ENCODE measurements at regions not wholly inside any gene's neighbourhood (a gene's known extent, or its start where the extent isn't known, plus 50 kb on each side); places are given as distances from the start of the nearest gene placed in this dataset.
"Not testable (repeated sequence)": the region's sequence is repeated elsewhere in the genome, so short reads cannot be mapped to it uniquely, and the experiment has no call there.

GRCh38 chr7:32661929-32662328, 166.6 kb downstream of the AVL9 start:
- DNase-seq (no peak), ATAC-seq (no peak)
- Histone ChIP-seq H3K4me3 (no peak overlapping the region), H3K9me3 (no peaks in the 10 kb centered on the region), H3K36me3 (ENCODE audit: low read depth) (no peaks in the 10 kb centered on the region), H3K4me1 (ENCODE audit: low read depth) (no peaks in the 10 kb centered on the region)
- intact Hi-C loops (cut with DNase I, micrococcal nuclease) = no loop called here
- no peak for TF ChIP-seq CTCF (IDR thresholded peaks at IDR 0.05)

- DNase-seq = no peak
- ATAC-seq = no peak
- intact Hi-C loops (cut with DNase I, micrococcal nuclease) = no loop called here
- Histone ChIP-seq H3K4me3 (no peak overlapping the region), H3K36me3 (ENCODE audit: low read depth) (no peaks in the 10 kb centered on the region), H3K9me3 (no peaks in the 10 kb centered on the region), H3K4me1 (ENCODE audit: low read depth) (no peaks in the 10 kb centered on the region)
- no peak for TF ChIP-seq CTCF (IDR thresholded peaks at IDR 0.05)
These were observed 166.2 kb downstream of the AVL9 start for GRCh38 chr7:32661501-32661900.

- Histone ChIP-seq H3K4me3 (no peak overlapping the region), H3K4me1 (ENCODE audit: low read depth) (no peaks in the 10 kb centered on the region), H3K36me3 (ENCODE audit: low read depth) (no peaks in the 10 kb centered on the region), H3K9me3 (no peaks in the 10 kb centered on the region)
- ATAC-seq (no peak), DNase-seq (no peak)
- intact Hi-C loops (cut with DNase I, micrococcal nuclease) = no loop called here
- TF ChIP-seq CTCF (IDR thresholded peaks at IDR 0.05) = no peak
These were observed 165.6 kb downstream of the AVL9 start for GRCh38 chr7:32660936-32661335.

- Histone ChIP-seq H3K4me3 (no peak overlapping the region), H3K9me3 (no peaks in the 10 kb centered on the region), H3K4me1 (ENCODE audit: low read depth) (no peaks in the 10 kb centered on the region), H3K36me3 (ENCODE audit: low read depth) (no peaks in the 10 kb centered on the region)
- intact Hi-C loops (cut with DNase I, micrococcal nuclease) = no loop called here
- DNase-seq (no peak), ATAC-seq (no peak)
- no peak for TF ChIP-seq CTCF (IDR thresholded peaks at IDR 0.05)
These were observed 164.6 kb downstream of the AVL9 start for GRCh38 chr7:32659853-32660252.

- intact Hi-C loops (cut with DNase I, micrococcal nuclease) = no loop called here
- no peak overlapping the region for H3K4me3 ChIP-seq
- TF ChIP-seq CTCF (IDR thresholded peaks at IDR 0.05) = no peak
- no peaks in the 10 kb centered on the region for H3K36me3 ChIP-seq (ENCODE audit: low read depth)
- ATAC-seq = peak; percentile 62
- no peaks in the 10 kb centered on the region for H3K9me3 ChIP-seq
- peak in 1 of 3 donors; percentile 35 for DNase-seq
- no peaks in the 10 kb centered on the region for H3K4me1 ChIP-seq (ENCODE audit: low read depth)
These were observed 163.2 kb downstream of the AVL9 start for GRCh38 chr7:32658467-32658869.

- H3K36me3 ChIP-seq (ENCODE audit: low read depth) = no peaks in the 10 kb centered on the region
- DNase-seq (peak in 1 of 3 donors; percentile 27), ATAC-seq (peak; percentile 98)
- TF ChIP-seq CTCF (IDR thresholded peaks at IDR 0.05) = no peak
- H3K4me1 ChIP-seq (ENCODE audit: low read depth) = no peaks in the 10 kb centered on the region
- H3K9me3 ChIP-seq = no peaks in the 10 kb centered on the region
- no peak overlapping the region for H3K4me3 ChIP-seq
- intact Hi-C loops (cut with DNase I, micrococcal nuclease) = no loop called here
These were observed 162.7 kb downstream of the AVL9 start for GRCh38 chr7:32658034-32658433.

- DNase-seq; intact Hi-C loops (cut with DNase I, micrococcal nuclease); ATAC-seq; H3K9me3 ChIP-seq; H3K4me3 ChIP-seq; H3K4me1 ChIP-seq (ENCODE audit: low read depth); H3K36me3 ChIP-seq (ENCODE audit: low read depth): not testable (repeated sequence)
These were observed 159.3 kb downstream of the AVL9 start for GRCh38 chr7:32654549-32654948.

- H3K9me3 ChIP-seq; H3K4me3 ChIP-seq; H3K36me3 ChIP-seq (ENCODE audit: low read depth); DNase-seq; ATAC-seq; intact Hi-C loops (cut with DNase I, micrococcal nuclease); H3K4me1 ChIP-seq (ENCODE audit: low read depth): not testable (repeated sequence)
These were observed 155.1 kb downstream of the AVL9 start for GRCh38 chr7:32650356-32650755.

Measured in mucosa of descending colon (tissue), 3 donors.